ENCODE measurements at regions not wholly inside any gene's neighbourhood (a gene's known extent, or its start where the extent isn't known, plus 50 kb on each side); places are given as distances from the start of the nearest gene placed in this dataset.

DNA sequence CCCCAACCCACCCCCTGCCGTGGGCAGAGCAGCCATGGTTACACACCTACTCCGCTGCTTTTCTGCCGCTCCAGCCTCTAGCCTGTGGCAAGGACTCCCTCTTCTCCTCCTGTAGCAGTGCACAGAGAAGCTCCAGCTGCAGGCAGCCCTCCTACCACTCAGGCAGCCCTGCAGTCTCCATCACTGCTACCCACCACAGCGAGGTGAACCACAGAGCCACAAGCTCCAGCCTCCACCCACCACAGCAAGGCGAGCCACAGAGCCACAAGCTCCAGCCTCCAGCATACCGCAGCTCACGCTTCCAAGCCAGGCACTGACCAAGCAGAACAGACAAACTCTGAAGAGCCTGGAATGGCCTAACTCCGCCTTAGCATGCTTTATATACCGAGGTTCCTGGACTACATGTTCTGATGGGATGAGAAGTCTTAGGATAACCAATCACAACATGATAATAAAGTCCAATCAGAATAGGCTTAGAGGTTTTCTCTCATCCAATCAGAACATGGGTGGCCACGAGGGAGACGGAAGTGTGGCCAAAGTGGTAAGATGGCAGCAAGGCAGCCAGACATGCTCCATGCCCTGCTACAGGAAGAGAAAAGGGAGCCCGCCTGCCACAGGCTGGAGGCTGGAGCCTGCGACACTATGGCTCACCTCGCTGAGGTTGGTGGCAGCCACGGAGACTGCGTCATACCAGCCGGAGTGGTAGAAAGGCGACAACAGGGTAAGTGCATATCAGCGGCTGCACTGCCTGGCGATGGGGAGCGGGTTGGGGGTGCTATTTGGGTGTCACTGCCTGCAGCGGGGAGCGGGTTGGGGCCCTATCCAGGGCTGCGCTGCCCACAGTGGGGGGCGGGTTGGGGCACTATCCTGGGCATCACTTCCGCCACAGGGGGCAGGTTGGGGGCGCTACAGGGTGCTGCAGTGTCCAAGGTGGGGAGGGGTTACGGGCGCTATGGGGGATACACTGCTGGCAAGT lies 75.8 kb upstream of the PCAT7 start:
- intact Hi-C loops (cut with micrococcal nuclease) (no loop called here), dilution Hi-C loops (cut with HindIII; ENCODE audit: low sequenced_read_pairs, unreplicated experiment) (no loop called here), in situ Hi-C loops (cut with MboI; ENCODE audit: low sequenced_read_pairs) (no loop called here)
- no peak overlapping the region for H3K4me2 ChIP-seq (ENCODE audit: low read depth, low read length)
- BruUV-seq (replicated peaks) = no TSS peak
- no peak overlapping the region for H2BK5ac ChIP-seq (ENCODE audit: low read depth, low read length, poor library complexity, severe bottlenecking)
- no peak overlapping the region for H2AK9ac ChIP-seq (replicated peaks; ENCODE audit: low read depth, low read length, poor library complexity)
- POLR2A ChIA-PET (ENCODE audit: unreplicated experiment) = no interaction called here
- TF ChIP-seq FOS (IDR thresholded peaks at IDR 0.05; ENCODE audit: low read depth, low read length) = no peak
- TF ChIP-seq, protein P1, sequence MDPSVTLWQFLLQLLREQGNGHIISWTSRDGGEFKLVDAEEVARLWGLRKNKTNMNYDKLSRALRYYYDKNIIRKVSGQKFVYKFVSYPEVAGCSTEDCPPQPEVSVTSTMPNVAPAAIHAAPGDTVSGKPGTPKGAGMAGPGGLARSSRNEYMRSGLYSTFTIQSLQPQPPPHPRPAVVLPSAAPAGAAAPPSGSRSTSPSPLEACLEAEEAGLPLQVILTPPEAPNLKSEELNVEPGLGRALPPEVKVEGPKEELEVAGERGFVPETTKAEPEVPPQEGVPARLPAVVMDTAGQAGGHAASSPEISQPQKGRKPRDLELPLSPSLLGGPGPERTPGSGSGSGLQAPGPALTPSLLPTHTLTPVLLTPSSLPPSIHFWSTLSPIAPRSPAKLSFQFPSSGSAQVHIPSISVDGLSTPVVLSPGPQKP (IDR thresholded peaks at IDR 0.05; ENCODE audit: borderline replicate concordance, low read depth, low read length) = no peak
- TF ChIP-seq BHLHE40 (IDR thresholded peaks at IDR 0.05; ENCODE audit: low read depth, low read length) = no peak
- no peak for TF ChIP-seq NFE2L2 (IDR thresholded peaks at IDR 0.05; ENCODE audit: low read depth, low read length)
- no peak for TF ChIP-seq SMC3 (IDR thresholded peaks at IDR 0.05; ENCODE audit: low read depth, low read length)
- TF ChIP-seq POLR2A (IDR thresholded peaks at IDR 0.05; ENCODE audit: low read depth, low read length) = no peak
- TF ChIP-seq CHD1 (IDR thresholded peaks at IDR 0.05; ENCODE audit: low read depth, low read length) = no peak
- TF ChIP-seq, protein P2, sequence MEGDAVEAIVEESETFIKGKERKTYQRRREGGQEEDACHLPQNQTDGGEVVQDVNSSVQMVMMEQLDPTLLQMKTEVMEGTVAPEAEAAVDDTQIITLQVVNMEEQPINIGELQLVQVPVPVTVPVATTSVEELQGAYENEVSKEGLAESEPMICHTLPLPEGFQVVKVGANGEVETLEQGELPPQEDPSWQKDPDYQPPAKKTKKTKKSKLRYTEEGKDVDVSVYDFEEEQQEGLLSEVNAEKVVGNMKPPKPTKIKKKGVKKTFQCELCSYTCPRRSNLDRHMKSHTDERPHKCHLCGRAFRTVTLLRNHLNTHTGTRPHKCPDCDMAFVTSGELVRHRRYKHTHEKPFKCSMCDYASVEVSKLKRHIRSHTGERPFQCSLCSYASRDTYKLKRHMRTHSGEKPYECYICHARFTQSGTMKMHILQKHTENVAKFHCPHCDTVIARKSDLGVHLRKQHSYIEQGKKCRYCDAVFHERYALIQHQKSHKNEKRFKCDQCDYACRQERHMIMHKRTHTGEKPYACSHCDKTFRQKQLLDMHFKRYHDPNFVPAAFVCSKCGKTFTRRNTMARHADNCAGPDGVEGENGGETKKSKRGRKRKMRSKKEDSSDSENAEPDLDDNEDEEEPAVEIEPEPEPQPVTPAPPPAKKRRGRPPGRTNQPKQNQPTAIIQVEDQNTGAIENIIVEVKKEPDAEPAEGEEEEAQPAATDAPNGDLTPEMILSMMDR (conservative IDR thresholded peaks at IDR 0.05; ENCODE audit: low read depth, low read length) = no peak
- TF ChIP-seq RFX5 (IDR thresholded peaks at IDR 0.05; ENCODE audit: low read depth, low read length) = no peak
- TF ChIP-seq RCOR1 (IDR thresholded peaks at IDR 0.05; ENCODE audit: insufficient replicate concordance, low read length) = no peak
- no peak for TF ChIP-seq RAD21 (IDR thresholded peaks at IDR 0.05; ENCODE audit: low read length)
- no peak for TF ChIP-seq MAZ (IDR thresholded peaks at IDR 0.05; ENCODE audit: borderline replicate concordance, low read depth, low read length)
- no peak for TF ChIP-seq MXI1 (IDR thresholded peaks at IDR 0.05; ENCODE audit: borderline replicate concordance, low read depth, low read length)
- no peak for TF ChIP-seq CEBPB (IDR thresholded peaks at IDR 0.05; ENCODE audit: low read depth, low read length)
- H2BK120ac ChIP-seq (ENCODE audit: low read depth, low read length) = no peak overlapping the region
- CTCF ChIA-PET = no interaction called here
- H3K4me1 ChIP-seq (ENCODE audit: control insufficient read depth, insufficient read depth, low read length) = no peaks in the 10 kb centered on the region
- no peak overlapping the region for H3K23ac ChIP-seq (ENCODE audit: low read depth, low read length)
- no peaks in the 10 kb centered on the region for H3K9me1 ChIP-seq (ENCODE audit: insufficient read depth, low read length)
- no peak overlapping the region for H3K56ac ChIP-seq (ENCODE audit: extremely low read depth, insufficient read depth, low read length)
- no peaks in the 10 kb centered on the region for H3K36me3 ChIP-seq (ENCODE audit: control insufficient read depth, insufficient read depth, low read length)
- H3K18ac ChIP-seq (ENCODE audit: low read depth, low read length) = no peak overlapping the region
- no peaks in the 10 kb centered on the region for H4K20me1 ChIP-seq (ENCODE audit: insufficient read depth, low read length)
- H2AFZ ChIP-seq (replicated peaks; ENCODE audit: low read length, poor library complexity) = no peak overlapping the region
- no peak overlapping the region for H3K14ac ChIP-seq (replicated peaks; ENCODE audit: low read depth, low read length)
- no peak overlapping the region for H3K27ac ChIP-seq (ENCODE audit: insufficient read depth, low read length)
- H3K9me3 ChIP-seq (ENCODE audit: control insufficient read depth, insufficient read depth, low read length) = no peaks in the 10 kb centered on the region; the same call in 1 of the 2 replicates
- no peak overlapping the region for H4K8ac ChIP-seq (ENCODE audit: low read depth in 2 of 2, low read length in 2 of 2)
- no peak overlapping the region for H4K91ac ChIP-seq (ENCODE audit: insufficient read depth, low read depth, low read length)
- DNase-seq = no peak
- no peak overlapping the region for H4K5ac ChIP-seq (ENCODE audit: low read depth, low read length)
- H2BK15ac ChIP-seq (ENCODE audit: low read depth, low read length) = no peak overlapping the region
- H3K79me1 ChIP-seq (ENCODE audit: low read depth in 1 of 2, low read length in 2 of 2) = no peaks in the 10 kb centered on the region
- H2AK5ac ChIP-seq (ENCODE audit: low read depth, low read length) = no peak overlapping the region
- WGBS, 2 experiments (ENCODE audit: extremely low coverage in 2 of 2, insufficient read length in 1 of 2) = 95% methylated on average over 9 of the region's 29 CpGs; no CpG with 5 or more reads in 1 of the 2 experiments
- H2BK20ac ChIP-seq (ENCODE audit: low read depth, low read length) = no peak overlapping the region
- no peak overlapping the region for H3K4me3 ChIP-seq (ENCODE audit: insufficient read depth, low read depth, low read length)
- no peaks in the 10 kb centered on the region for H3K27me3 ChIP-seq (ENCODE audit: control insufficient read depth, insufficient read depth, low read length)
- ATAC-seq (ENCODE audit: low read depth) = no peak
- no peak overlapping the region for H3K9ac ChIP-seq (ENCODE audit: low read depth, low read length)
- H3K4ac ChIP-seq (ENCODE audit: low read depth, low read length) = no peak overlapping the region

Measured in IMR-90 (cell line).